WERI-Rb-1 (cell line): ENCODE measurements at regions not wholly inside any gene's neighbourhood (a gene's known extent, or its start where the extent isn't known, plus 50 kb on each side); places are given as distances from the start of the nearest gene placed in this dataset.

Experiments used
- DNase-seq: peaks from one replicate; pipeline ENCODE4 v3.0.0-alpha.2; 2020
- H3K27ac ChIP-seq: fragments of 250-450 bp; sonication (Bioruptor Pico); 2 replicates; pipeline ENCODE4 v1.5.1; 2020; ENCODE audit warnings: mild to moderate bottlenecking, moderate library complexity
- H3K27me3 ChIP-seq: fragments of 250-450 bp; sonication (Bioruptor Pico); 2 replicates; pipeline ENCODE4 v1.5.1; 2021; ENCODE audit warnings: mild to moderate bottlenecking, low read depth, moderate library complexity; ENCODE audit not compliant: insufficient read depth, severe bottlenecking
- H3K36me3 ChIP-seq: fragments of 250-450 bp; sonication (Bioruptor Pico); 2 replicates; pipeline ENCODE4 v1.5.1; 2020; ENCODE audit warnings: mild to moderate bottlenecking, moderate library complexity
- H3K4me3 ChIP-seq: 2 replicates; pipeline ENCODE4 v1.5.1; 2011; ENCODE audit warnings: low read depth, mild to moderate bottlenecking, control low read depth, low read length
- H3K9me3 ChIP-seq: fragments of 250-450 bp; sonication (Bioruptor Pico); 2 replicates; pipeline ENCODE4 v1.5.1; 2021; ENCODE audit warnings: mild to moderate bottlenecking, moderate library complexity; ENCODE audit not compliant: severe bottlenecking
- CTCF ChIP-seq: IDR thresholded peaks from 2 replicates; pipeline ENCODE4 v1.5.1; 2011; ENCODE audit warnings: low read depth, mild to moderate bottlenecking, control low read depth, inconsistent platforms, low read length

- H3K27me3 ChIP-seq = no peaks in the 10 kb centered on the region
- no peak overlapping the region for H3K4me3 ChIP-seq
- no peaks in the 10 kb centered on the region for H3K9me3 ChIP-seq
- H3K27ac ChIP-seq = no peak overlapping the region
- no peak for TF ChIP-seq CTCF
- no peak for DNase-seq
- no peaks in the 10 kb centered on the region for H3K36me3 ChIP-seq
Measured at GRCh38 chr3:117298273-117298672, 588.7 kb downstream of the TUSC7 start.

DNA sequence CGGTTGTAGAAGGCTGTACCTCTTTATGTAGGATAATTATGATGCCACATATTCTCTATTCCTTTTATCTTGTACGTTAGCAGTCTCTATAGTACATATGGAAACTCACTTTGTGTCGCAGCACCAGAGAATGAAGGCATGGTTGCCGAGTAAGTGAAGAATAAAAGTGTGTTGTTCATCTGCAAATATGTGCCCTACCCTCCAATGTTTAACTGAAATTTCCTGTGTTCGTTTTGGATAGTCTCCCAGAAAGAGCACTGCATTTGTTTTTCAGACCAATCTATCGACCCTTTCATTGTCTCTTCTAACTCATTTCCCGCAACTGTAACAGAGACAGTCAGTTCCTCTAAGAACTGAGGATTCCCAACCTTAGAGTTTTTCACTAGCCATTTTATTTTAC is 592.8 kb downstream of the TUSC7 start:
- Histone ChIP-seq H3K9me3 (no peaks in the 10 kb centered on the region), H3K36me3 (no peaks in the 10 kb centered on the region), H3K4me3 (no peak overlapping the region), H3K27me3 (no peaks in the 10 kb centered on the region), H3K27ac (no peak overlapping the region)
- TF ChIP-seq CTCF = no peak
- no peak for DNase-seq

- TF ChIP-seq CTCF = no peak
- H3K9me3 ChIP-seq = no peaks in the 10 kb centered on the region
- no peak for DNase-seq
- H3K4me3 ChIP-seq = no peak overlapping the region
- no peak overlapping the region for H3K27ac ChIP-seq
- no peaks in the 10 kb centered on the region for H3K27me3 ChIP-seq
- H3K36me3 ChIP-seq = no peaks in the 10 kb centered on the region
Measured at GRCh38 chr3:117303443-117303842, 593.9 kb downstream of the TUSC7 start.

GRCh38 chr3:117304681-117305080 is 595.1 kb downstream of the TUSC7 start:
- no peaks in the 10 kb centered on the region for H3K9me3 ChIP-seq
- DNase-seq = no peak
- H3K27ac ChIP-seq = no peak overlapping the region
- H3K27me3 ChIP-seq = no peaks in the 10 kb centered on the region
- no peak overlapping the region for H3K4me3 ChIP-seq
- H3K36me3 ChIP-seq = no peaks in the 10 kb centered on the region
- TF ChIP-seq CTCF = no peak

DNA sequence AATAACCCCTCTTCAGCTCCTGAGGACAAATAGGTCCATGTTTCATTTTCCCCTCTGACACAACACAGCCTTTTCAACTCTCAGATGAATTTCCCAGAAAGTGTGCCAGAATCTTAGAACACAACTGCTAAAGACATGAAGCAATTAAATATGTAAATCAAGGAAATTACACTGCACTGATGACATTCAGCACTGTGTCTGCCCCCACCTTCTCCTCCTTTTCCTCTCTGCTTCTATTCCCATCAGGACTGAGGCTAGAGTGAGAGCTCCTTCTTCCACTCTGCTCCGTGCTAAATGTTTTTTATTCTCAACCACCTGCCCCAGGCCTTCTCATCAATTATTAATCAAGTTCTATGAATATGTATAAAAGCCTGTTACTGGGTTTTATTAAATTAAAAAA is 596.1 kb downstream of the TUSC7 start:
- no peak for TF ChIP-seq CTCF
- no peaks in the 10 kb centered on the region for H3K9me3 ChIP-seq
- no peaks in the 10 kb centered on the region for H3K36me3 ChIP-seq
- no peak overlapping the region for H3K4me3 ChIP-seq
- no peaks in the 10 kb centered on the region for H3K27me3 ChIP-seq
- DNase-seq = no peak
- H3K27ac ChIP-seq = no peak overlapping the region

DNA sequence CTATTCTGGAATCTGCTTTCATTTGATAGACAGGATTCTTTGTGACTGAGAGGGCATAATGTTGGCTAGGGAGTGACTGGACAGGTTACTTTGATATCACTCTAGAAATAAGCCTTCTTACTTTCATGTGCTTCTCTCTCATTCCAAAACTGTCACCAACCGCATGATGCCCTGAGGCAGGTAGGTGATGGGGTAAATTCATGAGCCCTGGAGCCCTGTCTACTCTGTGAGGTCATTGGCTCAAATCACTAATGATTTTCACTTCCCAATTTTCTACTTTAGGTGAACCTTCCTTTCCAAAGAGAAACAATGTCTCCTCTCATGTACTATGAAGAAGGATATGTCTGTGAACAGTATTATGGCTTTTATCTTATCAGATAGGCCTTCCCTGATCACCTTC is 596.7 kb downstream of the TUSC7 start:
- Histone ChIP-seq H3K36me3 (no peaks in the 10 kb centered on the region), H3K9me3 (no peaks in the 10 kb centered on the region), H3K27ac (no peak overlapping the region), H3K27me3 (no peaks in the 10 kb centered on the region), H3K4me3 (no peak overlapping the region)
- no peak for DNase-seq
- TF ChIP-seq CTCF = no peak
